ENCODE measurements at regions not wholly inside any gene's neighbourhood (a gene's known extent, or its start where the extent isn't known, plus 50 kb on each side); places are given as distances from the start of the nearest gene placed in this dataset.

DNA sequence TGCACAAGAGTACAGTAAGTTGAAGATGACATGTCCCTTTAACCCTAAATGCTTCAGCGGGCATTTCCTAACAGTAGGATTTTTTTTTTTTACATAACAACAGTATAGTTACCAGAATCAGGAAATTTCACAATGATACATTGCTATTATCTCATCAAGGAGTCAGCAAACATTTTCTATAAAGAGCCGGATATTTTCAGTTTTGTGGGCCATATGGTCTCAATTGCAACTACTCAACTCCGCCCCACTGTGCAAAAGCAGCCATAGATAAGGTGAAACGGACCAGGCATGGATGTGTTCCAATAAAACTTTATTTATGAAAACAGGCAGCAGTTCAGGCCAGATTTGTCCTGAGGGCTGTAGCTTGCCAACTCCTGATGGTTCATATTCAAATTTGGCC, 130.6 kb downstream of the SMAD6 start:
- DNase-seq: no peak

DNA sequence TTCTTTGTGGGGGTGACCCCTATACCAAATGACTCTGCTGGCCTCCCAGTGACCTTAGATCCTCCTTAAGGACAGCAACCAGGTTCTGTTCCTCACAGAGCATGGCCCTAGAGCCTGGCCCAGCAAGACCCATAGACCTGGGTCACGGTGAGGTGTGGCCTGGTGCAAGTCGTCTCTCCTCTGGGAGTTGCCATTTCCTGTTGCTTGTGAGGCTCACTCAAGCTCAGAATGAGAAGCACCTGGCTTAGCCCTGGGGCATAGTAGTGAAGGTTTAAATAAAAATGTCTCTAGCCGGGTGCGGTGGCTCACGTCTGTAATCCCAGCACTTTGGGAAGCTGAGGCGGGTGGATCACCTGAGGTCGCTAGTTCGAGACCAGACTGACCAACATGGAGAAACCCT, 131.3 kb downstream of the SMAD6 start:
- DNase-seq: no peak

DNA sequence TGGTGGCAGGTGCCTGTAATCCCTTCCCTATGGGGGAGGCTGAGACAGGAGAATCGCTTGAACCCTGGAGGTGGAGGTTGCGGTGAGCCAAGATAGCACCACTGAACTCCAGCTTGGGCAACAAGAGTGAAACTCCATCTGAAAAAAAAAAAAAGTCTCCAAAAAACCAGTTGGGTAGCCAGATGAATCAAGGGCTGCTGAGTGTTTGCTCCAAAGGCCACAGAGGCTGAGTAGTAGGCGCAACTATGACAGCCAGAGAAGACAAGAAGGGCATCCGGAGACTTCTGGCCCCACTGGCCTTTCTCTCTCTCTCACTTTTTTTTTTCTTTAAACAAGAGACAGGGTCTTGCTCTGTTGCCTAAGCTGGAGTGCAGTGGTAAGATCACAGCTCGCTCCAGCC, 131.8 kb downstream of the SMAD6 start:
- no peak for DNase-seq

DNA sequence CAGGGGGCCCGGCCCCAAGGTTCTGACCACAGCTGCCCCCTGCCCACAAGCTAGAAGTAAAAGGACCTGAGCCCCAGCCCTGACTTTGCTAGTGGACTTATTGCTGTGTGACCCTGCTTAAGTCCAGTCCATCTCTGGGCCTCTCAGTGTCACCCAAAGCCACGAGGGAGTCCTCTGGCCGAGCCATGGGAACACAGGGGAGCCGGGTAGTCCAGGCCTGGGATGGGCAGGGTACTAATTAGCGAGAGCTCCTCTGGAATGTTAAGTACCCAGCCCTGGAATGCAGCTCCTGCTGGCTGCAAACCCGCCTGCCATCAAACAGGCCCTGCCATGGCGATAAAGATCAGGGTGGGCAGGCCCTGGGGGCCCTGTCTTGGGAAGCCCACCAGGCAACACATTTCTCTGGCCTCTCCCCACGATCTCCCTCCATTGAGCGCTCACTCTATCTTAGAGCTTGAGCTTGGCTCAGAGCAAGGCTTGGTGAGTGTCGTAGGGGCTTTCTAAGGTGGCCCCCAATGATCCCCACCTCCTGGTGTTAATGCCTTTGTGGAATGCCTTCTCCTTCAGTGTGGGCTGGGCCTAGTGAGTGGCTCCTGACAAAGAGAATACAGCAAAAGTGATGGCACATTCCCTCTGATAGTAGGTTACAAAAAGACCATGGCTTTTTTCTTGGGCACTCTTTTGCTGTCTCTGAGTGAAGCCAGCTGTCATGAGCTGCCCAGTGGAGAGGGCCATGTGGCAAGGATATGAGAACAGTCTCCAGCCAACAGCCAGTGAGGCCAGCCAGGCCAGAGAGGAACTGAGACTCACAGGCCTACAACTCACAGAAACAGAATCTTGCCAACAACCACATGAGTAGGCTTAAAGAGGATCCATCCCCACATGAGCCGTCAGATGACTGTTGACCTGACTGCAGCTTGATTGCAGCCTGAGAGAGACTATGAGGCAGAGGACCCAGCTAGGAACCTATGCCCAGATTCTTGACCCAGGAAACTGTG, 133.1 kb downstream of the SMAD6 start:
- no peak for DNase-seq

DNA sequence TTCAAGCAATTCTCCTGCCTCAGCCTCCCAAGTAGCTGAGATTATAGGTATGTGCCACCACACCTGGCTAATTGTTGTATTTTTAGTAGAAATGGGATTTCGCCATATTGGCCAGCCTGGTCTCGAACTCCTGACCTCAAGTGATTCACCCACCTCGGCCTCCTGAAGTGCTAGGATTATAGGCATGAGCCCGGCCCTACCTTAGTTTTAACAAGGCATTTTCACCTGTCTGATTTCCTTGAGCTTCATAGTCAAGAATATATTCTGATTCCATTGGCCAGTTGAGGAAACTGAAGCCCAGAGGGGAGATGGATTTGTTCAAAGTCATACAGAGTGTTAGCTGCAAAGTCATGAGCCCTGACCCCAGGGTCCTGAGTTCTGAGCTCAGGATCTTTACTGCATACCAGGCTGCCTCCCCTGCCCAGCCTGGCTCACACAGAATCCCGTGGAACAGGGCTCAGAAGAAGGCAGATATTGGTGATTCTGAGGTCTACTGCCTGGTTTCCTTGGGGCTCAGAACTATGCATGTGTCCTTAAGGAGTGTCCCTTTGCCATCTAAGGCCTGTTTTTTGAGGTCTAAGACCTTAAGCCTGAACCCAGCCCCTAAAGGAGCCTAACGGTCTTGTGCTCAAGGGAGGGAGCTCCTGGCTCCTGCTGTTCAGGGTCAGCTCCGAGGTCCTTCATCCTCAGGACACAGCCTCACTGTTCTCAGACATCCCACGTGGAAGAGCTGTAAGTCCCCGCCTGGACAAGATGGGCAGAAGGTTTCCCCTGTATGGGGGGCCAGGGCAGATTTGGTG, 134.4 kb downstream of the SMAD6 start:
- DNase-seq: no peak

DNA sequence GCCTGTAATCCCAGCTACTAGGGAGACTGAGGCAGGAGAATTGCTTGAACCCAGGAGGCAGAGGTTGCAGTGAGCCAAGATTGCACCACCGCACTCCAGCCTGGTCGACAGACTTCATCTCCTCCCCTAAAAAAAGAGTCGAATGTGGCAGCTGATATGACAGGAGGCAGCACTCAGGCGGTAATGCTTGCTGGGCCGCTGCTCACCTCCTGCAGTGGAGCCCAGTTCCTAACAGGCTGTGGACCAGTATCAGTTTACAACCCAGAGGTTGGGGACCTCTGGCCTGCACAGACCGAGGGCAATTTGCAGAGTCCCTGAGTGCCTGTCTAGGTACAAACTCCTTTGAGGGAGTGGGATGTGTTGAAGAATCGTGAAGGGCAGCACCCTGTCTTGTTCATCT, 136.2 kb downstream of the SMAD6 start:
- no peak for DNase-seq

DNA sequence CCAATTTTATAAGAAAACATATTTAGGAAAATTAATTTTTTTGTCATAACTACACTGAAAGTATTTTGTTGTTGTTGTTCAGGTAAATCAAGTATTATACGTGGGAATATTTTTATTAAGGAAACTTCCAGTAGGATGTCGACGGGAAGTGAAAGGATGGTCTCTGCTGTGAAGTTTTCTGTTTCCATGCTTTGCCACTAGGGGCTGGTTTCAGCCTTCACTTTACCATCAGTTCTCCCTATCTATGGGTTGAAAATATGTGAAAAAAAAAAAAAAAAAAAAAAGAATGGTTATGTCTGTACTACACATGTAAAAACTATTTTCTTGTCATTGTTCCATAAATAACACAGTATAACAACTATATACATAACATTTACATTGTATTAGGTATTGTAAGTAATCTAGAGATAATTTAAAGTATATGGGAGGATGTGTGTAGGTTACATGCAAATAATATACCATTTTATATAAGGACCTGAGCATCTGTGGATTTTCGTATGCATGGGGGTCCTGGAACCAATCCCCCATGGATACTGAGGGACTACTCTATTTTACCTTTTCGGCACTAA, 136.7 kb downstream of the SMAD6 start:
- no peak for DNase-seq

DNA sequence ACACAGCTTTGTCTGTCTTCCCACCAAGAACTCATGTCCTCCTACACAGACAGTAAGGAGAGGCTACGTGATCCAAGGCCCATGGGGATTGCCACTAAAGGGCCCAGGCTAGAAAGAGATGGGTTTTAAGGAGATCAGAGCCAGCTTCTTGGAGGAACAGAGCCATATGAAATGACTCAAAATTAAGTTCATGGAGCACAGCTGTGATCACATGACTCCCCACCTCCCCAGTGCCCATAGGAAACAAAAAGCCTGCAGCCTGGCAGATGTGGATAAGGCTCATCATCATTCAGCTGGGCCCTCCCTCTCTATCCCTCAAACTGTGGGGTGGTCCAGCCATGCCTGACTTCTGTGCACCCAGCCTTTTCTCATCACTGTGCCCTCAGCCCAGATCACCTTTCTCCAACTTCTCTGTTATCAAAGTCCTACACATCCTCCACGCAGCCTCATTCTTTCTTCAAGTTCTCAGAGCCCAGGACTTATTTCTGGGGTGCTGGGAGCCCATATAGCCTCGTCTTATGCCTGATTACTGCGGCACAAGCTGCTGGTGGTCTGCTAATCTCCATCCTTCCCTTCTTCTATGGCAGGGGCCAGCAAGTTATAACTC, 137.6 kb downstream of the SMAD6 start:
- no peak for DNase-seq

DNA sequence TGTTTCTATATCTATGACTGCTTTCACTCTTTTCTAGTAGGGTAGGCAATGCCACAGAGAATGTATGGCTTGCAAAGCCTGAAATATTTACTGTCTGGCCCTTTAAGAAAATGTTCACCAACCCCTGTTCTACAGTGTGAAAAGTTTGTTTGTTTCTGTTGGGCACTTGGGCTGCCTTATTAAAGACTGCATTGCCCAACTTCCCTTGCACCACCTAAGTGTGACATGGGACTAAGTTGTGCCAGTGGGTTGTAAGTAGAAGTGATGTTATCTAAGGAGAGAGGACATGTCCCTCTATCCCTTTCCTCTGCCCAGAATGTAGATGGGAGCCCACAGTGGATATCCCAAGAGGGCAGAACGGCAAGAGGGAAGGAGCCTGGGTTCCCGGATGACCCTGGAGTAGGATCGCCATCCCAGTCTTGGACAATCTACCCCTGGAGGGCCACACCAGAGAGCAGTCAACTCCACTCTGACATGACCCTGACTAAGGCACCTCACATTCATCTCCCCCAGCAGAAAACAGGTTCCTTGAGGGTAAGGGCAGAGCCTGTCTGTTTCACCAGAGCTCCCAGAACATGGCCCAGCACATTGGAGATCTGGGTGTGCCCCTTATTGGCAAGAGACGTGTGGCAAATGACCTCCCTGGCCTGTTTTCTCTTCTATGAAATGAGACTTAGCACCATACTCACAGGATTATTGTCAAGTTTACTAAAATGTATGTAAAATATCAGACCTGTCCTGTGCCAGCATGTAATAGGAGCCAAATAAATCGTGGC, 138.8 kb downstream of the SMAD6 start:
- DNase-seq: no peak

DNA sequence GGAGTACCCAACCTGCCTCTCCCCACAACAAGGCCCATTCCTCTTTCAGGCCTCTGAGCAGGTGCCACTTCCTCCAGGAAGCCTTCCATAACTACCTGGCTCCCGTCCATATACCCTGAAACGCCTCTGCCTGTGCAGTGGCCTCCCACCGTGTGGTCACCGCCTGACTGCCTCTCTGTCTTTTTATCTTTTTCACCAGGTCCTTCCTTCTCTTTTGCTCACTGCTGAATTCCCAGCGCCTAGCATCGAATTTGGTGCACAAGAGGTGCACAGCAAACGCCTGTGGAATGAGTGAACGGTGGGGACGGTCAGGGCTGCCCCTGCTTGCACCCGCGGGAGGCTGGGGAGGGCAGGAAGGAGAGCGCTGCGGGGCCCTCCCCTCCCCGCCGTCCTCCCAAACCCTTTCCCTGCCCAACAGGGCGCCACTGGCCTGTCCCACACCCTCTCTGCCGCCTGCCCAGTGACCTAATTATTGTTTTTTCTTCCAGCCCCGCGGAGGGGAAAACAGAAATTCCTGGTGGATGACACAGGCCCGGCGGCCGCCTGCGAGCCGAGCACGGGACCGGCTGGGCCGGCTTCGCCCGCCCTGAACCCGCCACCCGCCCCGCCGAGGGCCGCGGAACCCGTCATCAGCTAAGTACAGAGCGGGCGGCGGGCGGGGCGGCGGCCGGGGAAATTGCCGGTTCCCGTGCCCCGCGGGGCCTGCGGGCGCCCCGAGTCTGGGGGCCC, 140.1 kb downstream of the SMAD6 start:
- no peak for DNase-seq

DNA sequence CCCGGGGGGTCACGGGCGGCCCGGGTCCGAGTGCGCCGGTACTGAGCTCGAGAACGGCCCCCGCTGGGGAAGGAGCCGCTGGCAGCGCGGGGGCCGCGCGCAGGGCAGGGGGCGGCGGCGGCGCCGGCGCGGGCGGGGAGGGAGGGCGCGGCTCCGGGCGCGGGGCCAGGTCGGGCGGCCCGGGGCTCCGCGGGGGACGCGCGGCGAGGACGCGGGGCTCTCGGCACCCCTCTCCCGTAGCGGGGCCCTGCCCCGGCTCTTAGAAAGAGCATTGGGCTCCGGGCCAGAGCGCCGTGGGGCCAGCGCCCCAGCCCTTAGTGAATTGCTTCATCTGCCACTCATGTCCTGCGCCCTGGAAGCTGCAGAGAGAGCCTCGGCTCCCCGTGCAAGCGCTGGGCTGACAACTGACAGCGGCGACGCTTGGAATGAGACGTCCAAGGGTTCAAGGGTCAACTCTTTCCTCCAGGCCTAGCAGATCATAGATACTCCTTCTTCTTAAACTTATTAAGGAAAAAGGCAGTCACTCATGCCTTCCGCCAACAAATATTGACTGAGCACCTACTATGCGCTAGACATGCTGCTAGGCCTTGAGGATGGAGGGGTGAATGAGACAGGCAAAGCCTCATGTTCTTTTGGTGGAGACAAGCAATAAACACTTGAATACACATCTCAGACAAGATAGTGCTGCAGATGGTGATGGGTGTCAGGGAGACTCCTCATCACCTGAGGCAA, 140.8 kb downstream of the SMAD6 start:
- peak; percentile 20 for DNase-seq

DNA sequence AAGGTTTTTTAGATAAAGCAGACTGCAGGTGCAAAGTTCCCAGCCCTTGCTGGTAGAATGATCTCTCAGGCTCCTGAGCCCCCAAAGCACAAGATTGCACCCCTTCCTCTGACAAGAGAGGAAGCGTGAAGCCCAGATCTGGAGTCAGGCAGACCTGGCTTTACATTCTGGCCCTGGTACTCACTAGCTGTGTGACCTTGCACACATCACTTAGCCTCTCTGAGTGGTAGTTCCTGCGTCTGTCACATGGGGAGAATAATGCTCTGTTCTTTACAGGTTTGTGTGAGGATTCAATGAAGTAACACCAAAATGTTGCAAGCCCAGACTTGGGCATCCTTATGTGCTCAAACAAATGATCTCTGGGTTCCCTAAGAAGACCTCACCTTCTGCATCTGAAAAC, 141.5 kb downstream of the SMAD6 start:
- DNase-seq: no peak

DNA sequence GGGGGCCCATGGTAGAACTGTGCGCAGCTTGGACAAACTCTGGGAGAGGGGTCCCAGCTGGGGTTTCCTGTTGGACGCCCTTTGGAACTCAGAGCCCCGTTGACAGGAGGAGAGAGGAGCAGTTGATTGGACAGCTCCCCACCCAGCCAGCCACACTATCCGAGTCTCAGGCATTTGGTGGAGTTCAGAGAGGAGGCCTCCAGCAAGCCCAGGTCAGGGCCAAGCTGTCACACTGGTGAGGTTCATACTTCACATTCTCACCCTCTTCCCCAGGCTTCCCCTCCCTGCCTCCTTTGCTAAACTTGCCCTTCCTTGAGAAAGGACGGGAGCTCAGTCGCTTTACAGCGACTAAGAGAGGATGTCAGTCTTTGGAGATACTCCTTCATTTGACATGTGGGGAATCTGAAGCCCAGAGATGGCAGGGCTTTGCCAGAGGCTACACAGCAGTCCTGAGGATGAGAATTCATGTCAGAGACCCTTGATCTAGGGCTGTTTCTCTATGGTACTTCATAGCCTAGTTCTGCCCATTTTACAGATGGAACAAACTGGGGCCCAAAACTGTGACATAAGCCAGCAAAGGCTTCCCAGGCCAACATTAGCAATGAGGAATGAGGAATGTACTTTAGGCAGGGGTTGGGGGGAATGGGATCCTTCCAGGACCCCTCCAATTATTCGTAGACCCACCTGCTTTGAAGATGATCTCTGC, 142.2 kb downstream of the SMAD6 start:
- no peak for DNase-seq

DNA sequence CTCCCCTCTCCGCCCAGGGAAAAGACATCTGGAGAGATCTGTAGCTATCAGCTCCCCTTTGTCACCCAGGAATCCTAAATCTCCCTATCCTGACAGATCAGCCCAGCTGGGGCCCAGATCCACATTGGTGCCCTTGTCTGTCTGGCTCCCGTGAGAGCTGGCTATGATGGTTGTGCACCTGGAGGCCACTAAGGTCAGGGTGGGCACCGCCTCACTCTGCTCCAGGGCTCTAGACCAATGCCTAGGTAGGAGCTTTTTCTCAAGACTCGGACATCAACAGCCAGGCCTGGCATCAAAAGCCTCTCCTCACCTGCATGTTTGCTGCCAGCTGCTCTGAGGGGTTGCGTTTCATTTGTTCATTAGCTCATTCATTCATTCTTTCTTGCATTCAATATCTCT, 142.7 kb downstream of the SMAD6 start:
- DNase-seq: no peak

DNA sequence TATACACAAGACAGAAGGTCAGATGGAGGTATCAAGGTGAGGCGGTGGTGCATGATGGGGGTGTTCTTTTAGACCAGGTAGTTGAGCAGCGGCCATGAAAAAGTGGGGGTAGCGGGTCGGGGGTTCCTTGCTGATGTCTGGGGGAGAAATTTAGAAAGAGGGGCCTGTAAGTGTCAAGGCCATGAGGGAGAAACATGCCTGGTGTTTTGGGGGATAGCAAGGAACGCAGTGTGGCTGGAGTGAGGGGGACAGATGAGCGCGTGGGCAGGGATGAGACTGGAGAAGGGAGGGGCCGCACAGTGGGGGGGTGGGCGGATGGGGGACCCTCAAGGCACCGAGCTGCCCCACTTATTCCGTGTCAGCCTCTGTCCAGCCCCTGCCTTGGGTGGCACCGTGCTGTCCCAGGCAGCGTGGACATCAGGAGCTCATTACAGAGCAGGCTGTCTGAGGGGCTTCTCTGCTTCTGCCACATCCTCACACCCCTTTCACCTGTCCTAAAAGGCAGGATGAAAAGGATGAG, 143.3 kb downstream of the SMAD6 start:
- no peak for DNase-seq

DNA sequence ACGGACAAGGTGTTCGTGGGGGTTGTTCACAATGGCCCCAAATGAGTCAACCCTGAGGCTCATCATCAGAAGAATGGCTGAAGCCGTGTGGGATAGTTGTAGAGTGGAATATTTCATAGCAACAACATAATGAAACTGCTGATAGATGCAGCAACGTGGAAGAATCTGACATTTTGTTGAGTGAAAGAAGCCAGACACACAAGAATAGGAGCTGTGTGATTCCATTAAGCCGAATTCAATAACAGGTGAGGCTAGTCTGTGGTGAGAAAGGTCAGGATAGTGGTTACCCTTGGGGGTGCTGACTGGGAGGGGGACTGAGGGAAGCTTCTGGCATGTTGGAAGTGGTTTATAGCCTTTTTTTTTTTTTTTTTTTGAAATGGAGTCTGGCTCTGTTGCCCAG, 144.0 kb downstream of the SMAD6 start:
- DNase-seq: no peak

DNA sequence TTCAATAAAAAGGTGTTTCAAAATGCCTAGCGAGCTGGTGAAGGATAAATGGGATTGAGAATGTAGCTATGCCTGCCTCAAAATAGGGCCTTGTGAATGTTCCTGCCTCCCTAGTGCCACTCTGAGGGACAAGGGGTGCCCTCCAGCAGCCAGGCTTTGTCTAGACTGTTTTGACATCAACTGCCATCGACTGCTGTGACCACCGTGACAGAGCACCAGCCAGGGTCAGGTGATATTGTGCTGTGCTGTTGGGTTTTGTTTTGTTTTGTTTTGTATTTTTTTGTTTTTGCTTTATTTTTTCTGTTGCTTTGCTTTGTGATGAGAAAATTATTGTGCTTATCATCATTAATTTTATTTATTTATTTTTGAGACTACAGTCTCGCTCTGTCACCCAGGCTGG, 144.8 kb downstream of the SMAD6 start:
- no peak for DNase-seq

DNA sequence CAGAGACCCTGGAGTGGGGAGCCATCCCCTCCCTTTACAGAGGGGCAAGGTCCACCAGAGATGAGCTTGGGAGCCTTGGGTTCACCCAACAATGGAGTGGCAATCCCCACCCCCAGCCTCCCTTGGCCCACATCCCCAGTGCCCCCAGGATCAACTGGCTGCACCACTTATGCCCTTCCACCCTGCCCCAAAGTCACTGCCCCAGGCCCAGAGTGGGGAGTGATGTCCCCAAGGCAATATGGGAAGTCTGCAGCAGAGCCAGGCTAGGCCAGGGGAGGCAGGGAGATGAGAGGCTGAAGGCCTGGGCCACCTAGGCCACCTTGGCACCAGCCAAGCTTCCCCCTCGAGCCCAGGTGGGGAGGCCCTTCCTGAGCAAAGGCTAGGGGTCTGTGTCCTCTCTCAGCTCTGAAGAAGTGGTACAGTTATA, 145.5 kb downstream of the SMAD6 start:
- no peak for DNase-seq

DNA sequence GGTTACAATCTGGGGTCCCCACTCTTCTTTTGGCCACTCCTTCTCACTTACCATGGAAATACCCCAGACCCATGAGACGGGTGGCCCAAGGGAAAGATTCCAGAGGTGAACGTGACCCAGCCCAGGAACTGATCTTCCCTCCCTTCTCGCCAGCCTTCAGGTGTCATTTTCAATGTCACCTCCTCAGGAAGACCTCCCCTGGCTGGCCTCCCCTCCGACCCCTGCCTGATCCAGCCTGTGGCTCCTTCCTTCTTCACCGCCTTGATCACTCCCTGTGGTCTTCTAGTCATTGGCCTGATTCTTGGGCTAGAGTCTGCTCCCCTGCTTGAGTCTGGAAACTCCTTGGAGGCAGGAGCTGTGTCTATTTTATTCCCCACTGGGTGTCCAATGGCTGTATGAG, 146.1 kb downstream of the SMAD6 start:
- DNase-seq: no peak

All from NCI-H146 (cell line).